SK-N-SH (cell line): ENCODE measurements at regions not wholly inside any gene's neighbourhood (a gene's known extent, or its start where the extent isn't known, plus 50 kb on each side); places are given as distances from the start of the nearest gene placed in this dataset.

ENCODE experiments used
- CTCF ChIA-PET: fragments of 300-600, 350-600 bp; formaldehyde crosslinking; extraction: SDS; loops from one replicate; lab custom pipeline; 2021; lab: Yijun Ruan, JAX
- POLR2A ChIA-PET: fragments of 350-600 bp; sonication (Branson Sonifier 250); formaldehyde crosslinking; extraction: SDS; loops from one replicate; lab custom pipeline; 2020; ENCODE audit warnings: antibody characterized with exemption, inconsistent platforms; lab: Yijun Ruan, JAX
- DNase-seq: peaks from one replicate; pipeline ENCODE4 v3.0.0; 2012
- H2AFZ ChIP-seq: fragments of 200-600 bp; sonication (generic); 2 replicates; pipeline ENCODE4 v1.8.1; 2016; ENCODE audit warnings: antibody characterized with exemption, mild to moderate bottlenecking, low read depth
- H3F3A ChIP-seq: fragments of 200-600 bp; sonication (generic); replicated peaks from 2 replicates; pipeline ENCODE3; 2016; ENCODE audit warnings: antibody characterized with exemption, mild to moderate bottlenecking; ENCODE audit not compliant: insufficient read depth
- H3K27ac ChIP-seq, 2 experiments: fragments of 200-500 bp in 1 of 2; fragments of 200-600 bp in 1 of 2; sonication (Bioruptor generic) in 1 of 2; sonication (generic), shearing (Covaris generic) in 1 of 2; 2 replicates each; pipeline versions ENCODE4 v1.5.1 to v1.6.1; 2014 to 2016; ENCODE audit warnings: low read depth in 2 of 2, inconsistent platforms in 1 of 2, low read length in 1 of 2, mild to moderate bottlenecking in 1 of 2, mixed read lengths in 1 of 2
- H3K27me3 ChIP-seq: fragments of 200-600 bp; sonication (generic), shearing (Covaris generic); 2 replicates; pipeline ENCODE4 v1.6.1; 2016; ENCODE audit warnings: mixed run types; ENCODE audit not compliant: insufficient read depth
- H3K36me3 ChIP-seq, 2 experiments: fragments of 200-500 bp in 1 of 2; fragments of 200-600 bp in 1 of 2; sonication (Bioruptor generic) in 1 of 2; sonication (generic) in 1 of 2; replicated peaks in 1 of 2; 2 replicates each; pipeline versions ENCODE3 to v1.5.1; 2014 to 2016; ENCODE audit warnings: low read length in 1 of 2, mild to moderate bottlenecking in 1 of 2; ENCODE audit not compliant: insufficient read depth in 2 of 2, control insufficient read depth in 1 of 2
- H3K4me1 ChIP-seq, 2 experiments: fragments of 200-500 bp in 1 of 2; fragments of 200-600 bp in 1 of 2; sonication (Bioruptor generic) in 1 of 2; sonication (generic), shearing (Covaris generic) in 1 of 2; 2 replicates each; pipeline versions ENCODE4 v1.5.1 to v1.6.1; 2014 to 2016; ENCODE audit warnings: low read depth in 1 of 2, low read length in 1 of 2, mixed run types in 1 of 2; ENCODE audit not compliant: insufficient read depth in 2 of 2, control insufficient read depth in 1 of 2
- H3K4me2 ChIP-seq: fragments of 200-600 bp; sonication (generic), shearing (Covaris generic); 2 replicates; pipeline ENCODE4 v1.6.1; 2017; ENCODE audit warnings: mixed run types
- H3K4me3 ChIP-seq, 2 experiments: fragments of 200-500 bp in 1 of 2; fragments of 200-600 bp in 1 of 2; sonication (Bioruptor generic) in 1 of 2; sonication (generic), shearing (Covaris generic) in 1 of 2; 2 replicates each; pipeline versions ENCODE4 v1.5.1 to v1.8.1; 2014 to 2016; ENCODE audit warnings: low read depth in 2 of 2, inconsistent platforms in 1 of 2, low read length in 1 of 2, mild to moderate bottlenecking in 1 of 2, mixed read lengths in 1 of 2, moderate library complexity in 1 of 2
- H3K79me2 ChIP-seq: fragments of 200-600 bp; sonication (generic); 2 replicates; pipeline ENCODE4 v1.8.1; 2017; ENCODE audit warnings: mild to moderate bottlenecking; ENCODE audit not compliant: insufficient read depth
- H3K9ac ChIP-seq: fragments of 200-600 bp; sonication (generic); 2 replicates; pipeline ENCODE4 v1.6.1; 2017; ENCODE audit warnings: mixed run types
- H3K9me2 ChIP-seq: fragments of 200-600 bp; sonication (generic); 2 replicates; pipeline ENCODE4 v1.6.1; 2017; ENCODE audit warnings: mixed run types
- H3K9me3 ChIP-seq: fragments of 200-600 bp; sonication (generic); 2 replicates; pipeline ENCODE4 v1.6.1; 2017; ENCODE audit warnings: mixed run types, mild to moderate bottlenecking, moderate library complexity
- H4K20me1 ChIP-seq: fragments of 200-600 bp; sonication (generic); 2 replicates; pipeline ENCODE4 v1.6.1; 2017; ENCODE audit warnings: mild to moderate bottlenecking, mixed run types; ENCODE audit not compliant: insufficient read depth
- CHD2 ChIP-seq: fragments of 150-350 bp; IDR thresholded peaks from 2 replicates; pipeline ENCODE4 v1.6.1; 2018; ENCODE audit warnings: low read length; ENCODE audit not compliant: partially characterized antibody
- ELF1 ChIP-seq: IDR thresholded peaks from 2 replicates; pipeline ENCODE4 v1.4.0; 2012
- EP300 ChIP-seq, 2 experiments: IDR thresholded peaks; 2 replicates each; pipeline versions ENCODE4 v1.4.0 to v1.6.1; 2012; ENCODE audit warnings: borderline replicate concordance in 1 of 2, low read depth in 1 of 2, low read length in 1 of 2
- EZH2phosphoT487 ChIP-seq: fragments of 200-600 bp; sonication (generic); IDR thresholded peaks from 2 replicates; pipeline ENCODE4 v1.6.1; 2017; ENCODE audit warnings: low read depth, mixed run types, mild to moderate bottlenecking, antibody characterized with exemption, moderate library complexity, borderline replicate concordance
- FOSL2 ChIP-seq: IDR thresholded peaks from 2 replicates; pipeline ENCODE4 v1.4.0; 2012; ENCODE audit warnings: low read depth, mild to moderate bottlenecking, moderate library complexity, borderline replicate concordance
- FOXM1 ChIP-seq: IDR thresholded peaks from 2 replicates; pipeline ENCODE4 v1.4.0; 2012; ENCODE audit warnings: low read depth, mild to moderate bottlenecking
- GABPA ChIP-seq: IDR thresholded peaks from 2 replicates; pipeline ENCODE4 v1.4.0; 2012; ENCODE audit warnings: low read depth, mild to moderate bottlenecking
- IRF3 ChIP-seq: fragments of 150-350 bp; IDR thresholded peaks from 2 replicates; pipeline ENCODE4 v1.6.1; 2016; ENCODE audit warnings: mild to moderate bottlenecking, low read depth, low read length
- NRF1 ChIP-seq: IDR thresholded peaks from 2 replicates; pipeline ENCODE4 v1.6.1; 2012; ENCODE audit warnings: low read depth, mild to moderate bottlenecking, low read length
- POLR2AphosphoS5 ChIP-seq: IDR thresholded peaks from 2 replicates; pipeline ENCODE4 v1.6.1; 2012; ENCODE audit warnings: low read depth, low read length
- RFX5 ChIP-seq: IDR thresholded peaks from 2 replicates; pipeline ENCODE4 v1.6.1; 2012; ENCODE audit warnings: mild to moderate bottlenecking, improper control_type of control experiment, low read length
- TAF1 ChIP-seq: IDR thresholded peaks from 2 replicates; pipeline ENCODE4 v1.6.1; 2012; ENCODE audit warnings: low read depth, mild to moderate bottlenecking, low read length, moderate library complexity, borderline replicate concordance
- WGBS: methylation state at CpG from one replicate; pipeline ENCODE4 v1.1.6; 2017; ENCODE audit warnings: low lambda C conversion rate; 5-methylcytosine and 5-hydroxymethylcytosine counted together
- TF ChIP-seq, protein P1 (sequence below): IDR thresholded peaks from 2 replicates; pipeline ENCODE4; 2012

DNA sequence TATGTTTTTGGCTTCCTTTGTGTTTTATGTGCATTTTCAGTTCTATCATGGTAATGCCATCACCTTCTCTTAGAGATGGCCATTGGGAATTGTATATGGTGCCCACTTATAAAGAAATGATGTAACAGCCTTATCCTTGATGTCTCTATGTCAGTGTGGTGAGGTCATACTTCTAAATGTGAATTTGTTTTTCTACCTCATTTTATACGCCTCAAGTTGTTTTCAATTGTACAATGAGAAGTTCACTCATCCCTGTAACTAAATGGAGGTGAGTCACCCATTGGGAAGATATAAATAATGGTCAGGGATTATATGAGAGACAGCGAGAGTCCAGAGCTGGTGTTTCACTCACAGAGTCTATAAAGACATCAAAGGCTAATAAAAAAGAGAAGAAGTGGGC, 402.4 kb downstream of the AGTPBP1 start:
- no peak overlapping the region for H3K27ac ChIP-seq
- POLR2A ChIA-PET, result no interaction called here
- no peaks in the 10 kb centered on the region for H3K27me3 ChIP-seq
- no peaks in the 10 kb centered on the region for H3K79me2 ChIP-seq
- 17% methylated on average over 2 of the region's 2 CpGs for WGBS
- H3F3A ChIP-seq, result no peaks in the 10 kb centered on the region
- no peak overlapping the region for H2AFZ ChIP-seq
- no peak overlapping the region for H3K4me2 ChIP-seq
- H3K9ac ChIP-seq, result no peak overlapping the region
- no peaks in the 10 kb centered on the region for H3K36me3 ChIP-seq
- H3K4me3 ChIP-seq, result no peak overlapping the region
- no peaks in the 10 kb centered on the region for H3K9me3 ChIP-seq
- H3K9me2 ChIP-seq, result no peaks in the 10 kb centered on the region
- H4K20me1 ChIP-seq, result no peaks in the 10 kb centered on the region
- DNase-seq, result no peak
- CTCF ChIA-PET, result interaction anchor here (1.2 kb wide), 1 partner anchor 86 kb away, joined by 7 read pairs; no protein-coding TSS in a partner anchor
- no peaks in the 10 kb centered on the region; a peak in 1 of 4 replicates for H3K4me1 ChIP-seq
- TF ChIP-seq EP300 (IDR thresholded peaks at IDR 0.05; ENCODE audit: borderline replicate concordance in 1 of 2, low read depth in 1 of 2, low read length in 1 of 2) (no peak), RFX5 (no peak), CHD2 (no peak), IRF3 (no peak)
- TF ChIP-seq, all 33 proteins: peak for 0

DNA sequence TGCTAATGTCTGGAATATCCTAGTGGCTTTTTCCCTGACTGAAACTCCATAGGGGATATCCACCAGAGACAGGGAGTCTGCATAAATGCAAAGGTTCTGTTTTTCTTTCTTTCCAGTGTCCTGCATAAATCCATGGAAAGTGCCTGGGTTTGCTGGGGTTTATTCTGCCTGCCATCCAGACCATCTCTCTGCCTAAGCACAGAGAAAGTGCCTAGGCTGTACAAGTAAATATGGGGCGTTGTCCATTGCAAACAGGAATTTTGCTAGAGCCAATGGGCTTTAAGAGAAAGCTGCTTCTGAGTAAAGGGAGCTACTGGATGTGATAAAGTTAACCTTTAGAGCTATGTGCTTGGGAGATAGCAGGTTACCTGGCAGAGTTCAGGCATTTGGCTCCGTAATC, 407.5 kb downstream of the AGTPBP1 start:
- Histone ChIP-seq H3K4me2 (no peak overlapping the region), H4K20me1 (no peaks in the 10 kb centered on the region), H3K9ac (no peak overlapping the region), H3K9me2 (no peaks in the 10 kb centered on the region), H3K4me1 (no peaks in the 10 kb centered on the region), H3F3A (no peaks in the 10 kb centered on the region), H3K79me2 (no peaks in the 10 kb centered on the region), H3K4me3 (no peak overlapping the region), H3K27me3 (no peaks in the 10 kb centered on the region), H3K27ac (no peak overlapping the region), H3K9me3 (no peaks in the 10 kb centered on the region), H3K36me3 (no peaks in the 10 kb centered on the region), H2AFZ (no peak overlapping the region)
- POLR2A ChIA-PET, result no interaction called here
- WGBS, result 14% methylated on average over 2 of the region's 2 CpGs
- TF ChIP-seq GABPA (no peak), EZH2phosphoT487 (no peak), FOSL2 (no peak), TAF1 (no peak), ELF1 (no peak), NRF1 (no peak), FOXM1 (no peak), POLR2AphosphoS5 (no peak), IRF3 (no peak), RFX5 (no peak)
- TF ChIP-seq, protein P1, sequence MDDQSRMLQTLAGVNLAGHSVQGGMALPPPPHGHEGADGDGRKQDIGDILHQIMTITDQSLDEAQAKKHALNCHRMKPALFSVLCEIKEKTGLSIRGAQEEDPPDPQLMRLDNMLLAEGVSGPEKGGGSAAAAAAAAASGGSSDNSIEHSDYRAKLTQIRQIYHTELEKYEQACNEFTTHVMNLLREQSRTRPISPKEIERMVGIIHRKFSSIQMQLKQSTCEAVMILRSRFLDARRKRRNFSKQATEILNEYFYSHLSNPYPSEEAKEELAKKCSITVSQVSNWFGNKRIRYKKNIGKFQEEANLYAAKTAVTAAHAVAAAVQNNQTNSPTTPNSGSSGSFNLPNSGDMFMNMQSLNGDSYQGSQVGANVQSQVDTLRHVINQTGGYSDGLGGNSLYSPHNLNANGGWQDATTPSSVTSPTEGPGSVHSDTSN, result no peak
- CTCF ChIA-PET, result no interaction called here
- DNase-seq, result no peak
